Tibial artery (tissue), 4 donors: ENCODE measurements at regions not wholly inside any gene's neighbourhood (a gene's known extent, or its start where the extent isn't known, plus 50 kb on each side); places are given as distances from the start of the nearest gene placed in this dataset.
"Not testable (repeated sequence)": the region's sequence is repeated elsewhere in the genome, so short reads cannot be mapped to it uniquely, and the experiment has no call there.

Experiments
- DNase-seq, 2 donors: peaks; one replicate each; pipeline ENCODE4 v3.0.0-alpha.2; 2019
- H3K27ac ChIP-seq, 2 donors: fragments of 200-600 bp; sonication (generic) in 1 of 2; 1 replicate in 1 of 2; 2 replicates in 1 of 2; pipeline ENCODE4 v1.5.1; 2018 to 2019; ENCODE audit warnings: mild to moderate bottlenecking in 1 of 2
- H3K27me3 ChIP-seq, 2 donors: fragments of 200-600 bp; sonication (generic) in 1 of 2; one replicate each; pipeline versions ENCODE4 v1.5.1 to v1.6.0; 2016 to 2019
- H3K36me3 ChIP-seq, 3 donors: fragments of 200-600 bp; sonication (generic) in 2 of 3; one replicate each; pipeline ENCODE4 v1.5.1; 2016 to 2019; ENCODE audit warnings: mild to moderate bottlenecking in 2 of 3
- H3K4me1 ChIP-seq, 4 donors: fragments of 200-600 bp; sonication (generic) in 2 of 4; 1 replicate in 3 of 4; 2 replicates in 1 of 4; pipeline ENCODE4 v1.5.1; 2016 to 2019
- H3K4me3 ChIP-seq, 2 donors: fragments of 200-600 bp; sonication (generic) in 1 of 2; 1 replicate in 1 of 2; 2 replicates in 1 of 2; pipeline ENCODE4 v1.5.1; 2018 to 2019; ENCODE audit warnings: mild to moderate bottlenecking in 2 of 2
- H3K9me3 ChIP-seq, 3 donors: fragments of 200-600 bp; sonication (generic) in 1 of 3; one replicate each; pipeline ENCODE4 v1.5.1; 2016 to 2019
- CTCF ChIP-seq, 2 experiments: fragments of 200-600 bp in 1 of 2; fragments of 450-650 bp in 1 of 2; IDR thresholded peaks; one replicate each; pipeline ENCODE4 v1.5.1; 2017 to 2019; ENCODE audit warnings: antibody characterized with exemption in 2 of 2, mild to moderate bottlenecking in 1 of 2, moderate library complexity in 1 of 2
- intact Hi-C: fragments of 100-400 bp; cut with DNase I; formaldehyde crosslinking; loops from one replicate; pipeline ENCODE4 v1.15.0; 2023; ENCODE audit warnings: low total_unique reads

- no peak for DNase-seq
These were observed 245.5 kb downstream of the TUBA3C start for GRCh38 chr13:18936104-18936503.

GRCh38 chr13:18921063-18921462 is 260.6 kb downstream of the TUBA3C start:
- H3K4me1 ChIP-seq: no peaks in the 10 kb centered on the region
- DNase-seq: no peak
- TF ChIP-seq CTCF (IDR thresholded peaks at IDR 0.05): no peak
- no peaks in the 10 kb centered on the region for H3K9me3 ChIP-seq
- intact Hi-C loops: no loop called here
- H3K27me3 ChIP-seq: no peaks in the 10 kb centered on the region
- no peak overlapping the region for H3K4me3 ChIP-seq
- H3K36me3 ChIP-seq: no peaks in the 10 kb centered on the region
- H3K27ac ChIP-seq: no peak overlapping the region

More at GRCh38 chr13:18936104-18936503, 245.5 kb downstream of the TUBA3C start:
- Histone ChIP-seq H3K4me1 (no peaks in the 10 kb centered on the region), H3K4me3 (no peak overlapping the region), H3K36me3 (no peaks in the 10 kb centered on the region), H3K27ac (no peak overlapping the region), H3K9me3 (no peaks in the 10 kb centered on the region), H3K27me3 (no peaks in the 10 kb centered on the region)
- intact Hi-C loops: no loop called here
- TF ChIP-seq CTCF (IDR thresholded peaks at IDR 0.05): no peak

- DNase-seq, H3K4me3 ChIP-seq, H3K9me3 ChIP-seq, H3K27me3 ChIP-seq, H3K27ac ChIP-seq, intact Hi-C loops, H3K4me1 ChIP-seq, H3K36me3 ChIP-seq: not testable (repeated sequence)
These were observed 276.5 kb downstream of the TUBA3C start for GRCh38 chr13:18905096-18905495.

GRCh38 chr13:18895411-18895810 is 286.2 kb downstream of the TUBA3C start:
- H3K4me3 ChIP-seq, DNase-seq, H3K4me1 ChIP-seq, H3K36me3 ChIP-seq, H3K9me3 ChIP-seq, H3K27ac ChIP-seq, H3K27me3 ChIP-seq, intact Hi-C loops: not testable (repeated sequence)

- H3K4me3 ChIP-seq, DNase-seq, intact Hi-C loops, H3K4me1 ChIP-seq, H3K9me3 ChIP-seq, H3K27me3 ChIP-seq, H3K36me3 ChIP-seq, H3K27ac ChIP-seq: not testable (repeated sequence)
These were observed 290.4 kb downstream of the TUBA3C start for GRCh38 chr13:18891242-18891641.

- H3K4me1 ChIP-seq, H3K4me3 ChIP-seq, H3K27me3 ChIP-seq, H3K36me3 ChIP-seq, DNase-seq, H3K27ac ChIP-seq, intact Hi-C loops, H3K9me3 ChIP-seq: not testable (repeated sequence)
These were observed 306.5 kb downstream of the TUBA3C start for GRCh38 chr13:18874875-18875789.

GRCh38 chr13:18870557-18870956 is 311.1 kb downstream of the TUBA3C start:
- H3K36me3 ChIP-seq, H3K27ac ChIP-seq, H3K9me3 ChIP-seq, DNase-seq, H3K27me3 ChIP-seq, intact Hi-C loops, H3K4me1 ChIP-seq, H3K4me3 ChIP-seq: not testable (repeated sequence)

GRCh38 chr13:18869365-18869764 is 312.3 kb downstream of the TUBA3C start:
- intact Hi-C loops, H3K4me1 ChIP-seq, H3K9me3 ChIP-seq, H3K4me3 ChIP-seq, H3K36me3 ChIP-seq, H3K27me3 ChIP-seq, H3K27ac ChIP-seq, DNase-seq: not testable (repeated sequence)

GRCh38 chr13:18837986-18838629 is 343.5 kb downstream of the TUBA3C start:
- H3K9me3 ChIP-seq, DNase-seq, H3K4me1 ChIP-seq, H3K27me3 ChIP-seq, H3K4me3 ChIP-seq, H3K36me3 ChIP-seq, H3K27ac ChIP-seq, intact Hi-C loops: not testable (repeated sequence)

GRCh38 chr13:18837179-18837745 is 344.4 kb downstream of the TUBA3C start:
- H3K4me3 ChIP-seq, H3K27ac ChIP-seq, intact Hi-C loops, H3K27me3 ChIP-seq, H3K4me1 ChIP-seq, H3K9me3 ChIP-seq, H3K36me3 ChIP-seq, DNase-seq: not testable (repeated sequence)

- H3K9me3 ChIP-seq, H3K27me3 ChIP-seq, H3K36me3 ChIP-seq, H3K4me3 ChIP-seq, intact Hi-C loops, H3K27ac ChIP-seq, DNase-seq, H3K4me1 ChIP-seq: not testable (repeated sequence)
These were observed 345.0 kb downstream of the TUBA3C start for GRCh38 chr13:18836371-18837178.
